ENCODE measurements at regions not wholly inside any gene's neighbourhood (a gene's known extent, or its start where the extent isn't known, plus 50 kb on each side); places are given as distances from the start of the nearest gene placed in this dataset.

DNA sequence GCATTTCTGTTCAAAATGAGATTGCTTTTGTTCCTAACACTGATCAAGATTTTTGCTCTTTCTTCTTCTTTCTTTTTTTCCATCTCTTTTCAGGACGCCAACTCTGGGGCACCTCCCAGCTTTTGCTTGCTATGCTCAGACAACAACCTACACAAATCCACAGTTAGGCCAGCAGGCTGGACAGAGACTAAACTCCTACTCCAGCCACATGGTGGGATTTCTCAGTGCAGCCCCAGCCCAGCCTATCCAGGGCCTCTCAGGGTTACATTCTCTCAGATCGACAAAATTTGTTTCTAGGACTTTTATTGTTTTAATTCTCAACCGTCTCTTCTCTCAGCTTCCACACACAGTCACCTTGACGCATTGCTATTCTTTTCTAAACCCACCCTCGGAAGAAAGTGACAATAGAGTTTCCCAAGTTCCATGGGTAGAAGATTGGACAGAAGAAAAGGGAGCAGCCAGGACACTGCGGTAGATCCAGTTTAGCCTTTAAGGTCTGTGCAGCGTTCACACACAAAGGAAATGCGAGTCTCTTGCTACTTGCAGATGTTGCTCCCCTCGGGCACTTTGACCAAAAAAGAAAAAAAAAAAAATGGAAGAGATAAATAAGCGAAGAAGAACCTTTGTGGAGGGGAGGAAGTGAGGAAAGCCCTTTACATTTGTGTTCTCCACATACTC, 588.6 kb upstream of the GRAMD2B start:
- TF ChIP-seq, protein P1, sequence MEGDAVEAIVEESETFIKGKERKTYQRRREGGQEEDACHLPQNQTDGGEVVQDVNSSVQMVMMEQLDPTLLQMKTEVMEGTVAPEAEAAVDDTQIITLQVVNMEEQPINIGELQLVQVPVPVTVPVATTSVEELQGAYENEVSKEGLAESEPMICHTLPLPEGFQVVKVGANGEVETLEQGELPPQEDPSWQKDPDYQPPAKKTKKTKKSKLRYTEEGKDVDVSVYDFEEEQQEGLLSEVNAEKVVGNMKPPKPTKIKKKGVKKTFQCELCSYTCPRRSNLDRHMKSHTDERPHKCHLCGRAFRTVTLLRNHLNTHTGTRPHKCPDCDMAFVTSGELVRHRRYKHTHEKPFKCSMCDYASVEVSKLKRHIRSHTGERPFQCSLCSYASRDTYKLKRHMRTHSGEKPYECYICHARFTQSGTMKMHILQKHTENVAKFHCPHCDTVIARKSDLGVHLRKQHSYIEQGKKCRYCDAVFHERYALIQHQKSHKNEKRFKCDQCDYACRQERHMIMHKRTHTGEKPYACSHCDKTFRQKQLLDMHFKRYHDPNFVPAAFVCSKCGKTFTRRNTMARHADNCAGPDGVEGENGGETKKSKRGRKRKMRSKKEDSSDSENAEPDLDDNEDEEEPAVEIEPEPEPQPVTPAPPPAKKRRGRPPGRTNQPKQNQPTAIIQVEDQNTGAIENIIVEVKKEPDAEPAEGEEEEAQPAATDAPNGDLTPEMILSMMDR (IDR thresholded peaks at IDR 0.05; ENCODE audit: extremely low read depth in 1 of 2, insufficient read depth in 1 of 2, low read depth in 1 of 2, low read length in 2 of 2), result no peak
- no peak for TF ChIP-seq MYC (IDR thresholded peaks at IDR 0.05; ENCODE audit: low read depth, low read length)
- no peak for TF ChIP-seq POLR2AphosphoS5 (IDR thresholded peaks at IDR 0.05; ENCODE audit: insufficient read depth, low read depth, low read length)

Measured in endothelial cell of umbilical vein (primary cell).